GM19239 (cell line): ENCODE measurements at regions not wholly inside any gene's neighbourhood (a gene's known extent, or its start where the extent isn't known, plus 50 kb on each side); places are given as distances from the start of the nearest gene placed in this dataset.

Source experiments
- DNase-seq: peaks from one replicate; pipeline ENCODE4 v3.0.0; 2011; ENCODE audit warnings: low spot score; ENCODE audit not compliant: insufficient read length
- FAIRE-seq: peaks from 2 replicates; lab custom pipeline; 2011; peaks lifted over from hg19 to GRCh38; lab: Jason Lieb, UNC

DNA sequence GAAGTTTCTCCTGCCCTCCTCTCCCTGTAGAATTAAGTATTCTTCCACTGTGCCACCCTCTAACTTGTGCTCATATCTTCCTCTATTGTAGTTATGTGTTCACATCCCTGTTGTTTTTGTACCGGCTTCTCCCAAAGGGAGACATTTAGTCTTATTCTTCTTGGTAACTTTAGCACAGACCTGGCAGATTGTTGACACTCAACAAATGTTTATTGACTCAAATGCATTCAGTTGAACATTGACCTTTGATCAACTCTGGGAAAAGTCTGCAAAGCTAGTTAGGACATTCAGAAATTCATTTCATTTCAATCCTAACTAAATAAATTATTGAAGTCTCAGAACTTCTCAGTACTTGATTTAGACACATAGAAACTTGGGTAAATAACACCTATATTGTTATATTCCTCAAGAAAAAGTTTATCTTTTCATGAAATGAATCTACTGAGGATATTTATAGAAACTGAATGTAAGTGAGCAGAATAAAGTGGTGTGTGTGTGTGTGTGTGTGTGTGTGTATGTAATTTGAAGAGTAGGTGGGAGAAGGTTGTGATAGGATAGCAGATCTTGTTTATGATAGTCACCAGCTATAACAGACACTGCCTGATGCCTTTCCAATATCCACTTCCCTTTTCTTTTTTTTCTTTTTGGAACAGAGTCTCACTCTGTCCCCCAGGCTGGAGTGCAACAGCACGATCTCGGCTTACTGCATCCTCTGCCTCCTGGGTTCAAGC lies 872.4 kb upstream of the CXADR start:
- DNase-seq (no peak), FAIRE-seq (no peak)

DNA sequence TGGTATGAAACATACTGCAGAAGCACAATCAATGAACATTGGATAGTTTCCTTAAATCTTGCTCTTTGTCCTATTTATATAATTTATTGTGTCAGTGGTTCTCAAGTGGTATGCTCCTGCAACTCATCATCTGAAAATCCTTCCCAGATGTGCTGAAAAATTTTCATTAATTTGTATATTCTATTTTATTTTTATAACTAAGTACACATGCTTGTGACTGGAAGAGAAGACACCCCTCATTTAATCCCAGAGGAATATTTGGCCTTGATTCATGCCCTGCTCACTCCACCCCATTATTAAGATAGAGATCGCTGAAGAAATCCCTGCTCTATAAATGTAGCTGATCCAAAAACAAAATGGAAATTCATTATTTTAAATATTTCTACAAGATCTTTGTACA lies 870.5 kb upstream of the CXADR start:
- no peak for FAIRE-seq
- DNase-seq, result no peak

DNA sequence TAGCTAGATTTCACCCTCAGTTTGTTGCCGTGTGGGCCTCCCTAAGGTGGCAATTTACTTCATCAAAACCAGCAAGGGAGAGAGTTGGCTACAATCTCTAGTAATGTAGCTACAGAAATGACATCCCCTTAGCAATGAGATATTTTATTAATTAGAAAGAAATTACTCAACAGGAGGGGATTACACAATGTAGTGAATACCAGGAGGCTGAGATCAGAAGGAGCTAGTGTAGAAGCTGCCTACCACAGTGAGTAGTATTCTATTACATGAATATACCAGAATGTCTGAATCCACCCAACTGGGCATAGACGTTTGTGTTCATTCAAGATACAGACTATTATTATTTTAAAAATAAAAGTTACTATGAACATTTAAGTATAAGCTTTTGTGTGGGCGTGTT lies 868.2 kb upstream of the CXADR start:
- DNase-seq (no peak), FAIRE-seq (no peak)

DNA sequence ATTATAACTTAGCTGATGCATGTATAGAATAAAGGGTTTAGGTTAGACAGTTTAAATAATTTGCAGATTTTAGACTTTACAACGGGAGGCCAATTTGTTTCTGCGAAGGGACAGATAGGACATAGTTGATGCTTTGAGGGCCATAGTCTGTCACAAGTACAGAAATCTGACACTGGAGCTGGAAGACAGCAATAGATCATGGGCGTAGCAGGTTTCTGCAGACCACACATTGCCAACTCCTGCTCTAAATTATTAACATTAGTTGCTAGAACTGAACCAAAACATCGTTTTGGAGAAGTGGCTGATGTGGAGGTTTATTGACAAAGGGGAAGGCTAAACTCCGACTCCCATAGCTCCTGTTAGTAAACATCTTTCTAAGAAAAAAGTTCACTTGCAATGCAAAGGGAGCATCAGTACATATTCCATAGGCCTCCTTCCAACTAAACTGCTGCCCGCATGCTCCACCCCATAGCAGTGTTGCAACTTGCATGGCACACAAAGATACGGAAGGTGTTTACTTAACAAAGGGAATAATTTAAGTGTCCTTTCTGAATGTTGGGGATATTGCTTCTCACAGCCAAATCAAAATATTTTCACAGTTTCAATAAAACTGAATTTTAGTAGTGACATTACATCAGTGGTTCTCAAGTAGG lies 862.0 kb upstream of the CXADR start:
- DNase-seq, result no peak
- FAIRE-seq, result no peak

DNA sequence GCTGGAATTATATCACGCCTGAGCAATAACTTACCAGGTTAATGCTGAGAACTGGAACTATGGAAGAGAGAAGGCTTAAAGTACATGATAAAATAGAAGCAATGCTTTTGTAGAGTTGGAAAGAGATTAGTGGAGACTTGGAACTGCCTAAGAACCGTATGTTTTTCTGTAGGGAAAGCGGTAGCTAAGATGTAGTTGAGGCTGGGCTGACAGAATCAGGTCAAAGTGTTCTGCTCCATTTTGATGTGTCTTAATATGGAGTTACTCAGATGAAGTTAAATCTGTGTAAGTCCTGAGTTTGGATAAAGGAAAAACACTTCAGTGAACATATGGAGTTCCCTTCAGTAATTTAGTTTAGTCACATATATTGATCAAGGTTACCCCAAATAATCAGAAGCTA lies 860.9 kb upstream of the CXADR start:
- FAIRE-seq, result no peak

DNA sequence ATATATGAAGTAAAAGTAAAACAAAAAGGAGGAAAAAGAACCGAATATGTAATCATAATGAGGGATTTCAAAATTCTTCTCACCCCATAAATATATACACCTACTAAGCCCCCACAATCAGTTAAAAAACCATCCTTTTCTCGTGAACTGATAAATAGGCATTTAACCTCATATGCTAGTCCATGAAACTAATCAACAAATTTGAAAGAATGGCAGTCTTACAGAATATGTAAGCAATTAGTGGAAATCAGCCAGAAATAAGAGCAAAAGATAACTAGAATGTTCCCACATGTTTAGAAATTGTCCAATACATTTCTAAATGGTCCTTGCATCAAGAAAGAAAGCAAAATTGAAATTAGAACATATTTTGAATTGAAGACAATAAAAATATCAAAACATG lies 849.4 kb upstream of the CXADR start:
- no peak for FAIRE-seq
- DNase-seq, result no peak

More for the DNA sequence above, 860.9 kb upstream of the CXADR start:
- no peak for DNase-seq

DNA sequence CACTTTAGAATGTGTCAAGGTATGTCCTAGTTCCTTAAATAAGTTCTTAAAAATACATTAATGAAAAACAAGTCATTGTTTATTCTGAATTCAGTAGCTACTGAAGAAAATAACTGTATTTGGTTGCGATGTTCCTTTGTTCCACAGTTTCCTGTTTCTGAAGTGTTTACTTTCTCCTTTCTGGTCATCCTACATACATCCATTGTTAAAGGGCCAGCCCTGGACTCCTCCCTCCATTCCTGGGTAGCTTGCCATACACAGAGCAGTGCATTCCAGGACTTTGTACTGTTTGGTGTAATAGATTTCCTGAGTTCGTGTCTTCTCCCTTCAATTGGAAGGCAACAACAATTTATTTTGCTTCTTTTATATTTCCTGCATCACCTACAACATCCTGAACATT lies 845.4 kb upstream of the CXADR start:
- FAIRE-seq, result no peak

DNA sequence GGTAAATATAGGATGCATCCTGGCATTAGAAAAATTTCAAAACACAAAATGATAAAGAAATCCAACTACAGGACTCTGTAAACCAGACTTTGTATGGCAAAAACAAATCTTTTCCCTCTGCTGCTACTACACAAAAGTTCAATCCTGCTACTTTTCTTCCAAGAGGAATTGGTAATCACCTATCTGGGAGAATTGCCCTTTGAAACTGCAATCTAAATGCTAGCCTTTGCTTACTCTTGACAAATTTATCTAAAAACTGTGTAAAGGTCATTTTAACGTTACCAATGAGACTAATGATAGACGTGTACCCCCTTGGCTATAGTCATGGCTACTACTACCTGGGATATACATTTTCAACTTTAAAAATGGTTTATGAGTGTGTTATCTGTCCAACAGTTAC lies 837.9 kb upstream of the CXADR start:
- DNase-seq (no peak), FAIRE-seq (no peak)

More for the DNA sequence above, 845.4 kb upstream of the CXADR start:
- DNase-seq, result no peak

DNA sequence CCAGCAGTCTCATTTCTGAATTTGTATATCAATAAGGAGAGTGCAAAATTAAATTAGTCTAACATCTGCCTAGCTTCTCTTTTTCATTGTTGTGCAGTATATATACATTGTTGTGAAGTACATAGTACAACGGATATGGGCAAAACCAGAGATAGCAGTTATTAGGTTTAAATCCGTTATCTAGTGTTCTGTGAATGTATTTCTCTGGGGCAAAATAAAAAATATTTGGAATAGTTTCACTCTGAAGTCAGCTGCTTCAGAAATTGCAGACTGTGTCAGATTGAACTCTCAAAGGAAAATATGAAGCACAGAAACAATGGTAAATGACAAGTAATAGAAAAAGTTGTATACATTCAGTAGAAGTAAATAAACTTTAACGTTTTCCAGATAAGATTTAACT lies 836.5 kb upstream of the CXADR start:
- no peak for DNase-seq
- no peak for FAIRE-seq

DNA sequence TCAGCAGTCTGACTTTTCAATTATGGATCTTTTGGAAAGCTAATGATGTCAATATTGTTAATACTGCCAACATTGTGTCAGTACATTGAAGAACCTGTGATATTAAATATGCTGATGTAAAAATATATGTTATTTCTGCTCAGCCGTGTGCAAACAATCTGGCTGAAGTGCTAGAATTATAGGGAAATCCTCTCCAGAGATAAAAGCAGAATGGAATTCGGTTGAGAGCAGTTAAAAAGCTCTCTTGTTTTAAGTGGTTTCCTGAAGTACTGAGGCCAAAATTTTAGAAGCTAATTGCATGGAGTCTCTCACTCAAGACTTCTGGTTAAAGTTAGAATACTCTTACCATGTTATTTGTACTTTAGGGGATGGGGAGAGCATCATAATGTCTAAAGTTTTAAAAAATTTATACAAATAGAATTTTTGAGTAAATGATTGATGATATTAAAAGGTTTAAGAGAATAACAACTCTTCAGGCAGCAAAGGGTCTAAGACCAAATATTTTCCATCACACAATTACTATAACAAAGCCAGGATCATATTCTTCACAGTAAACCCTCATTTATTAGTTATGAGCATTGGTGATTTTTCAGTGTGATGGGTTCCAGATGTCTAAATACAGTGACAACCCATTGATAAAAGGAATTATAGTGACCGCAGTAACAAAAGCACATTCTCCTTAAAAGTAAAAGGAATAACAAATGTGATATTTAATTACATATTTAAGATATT lies 834.2 kb upstream of the CXADR start:
- no peak for DNase-seq
- no peak for FAIRE-seq

DNA sequence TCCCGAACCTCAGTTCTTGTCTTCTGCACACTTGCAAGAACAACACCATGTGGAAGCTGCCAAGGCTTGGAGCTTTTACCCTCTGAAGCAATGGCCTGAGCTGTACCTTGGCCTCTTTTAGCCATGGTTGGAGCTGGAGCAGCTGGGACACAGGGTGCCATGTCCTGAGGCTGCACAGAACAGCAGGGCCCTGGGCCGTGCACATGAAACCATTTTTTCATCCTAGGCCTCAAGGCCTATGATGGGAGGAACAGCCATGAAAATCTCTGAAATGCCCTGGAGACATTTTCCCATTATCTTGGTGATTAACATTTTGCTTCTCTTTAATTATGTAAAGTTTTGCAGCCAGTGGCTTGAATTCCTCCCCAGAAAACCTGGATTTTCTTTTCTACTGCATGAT lies 817.8 kb upstream of the CXADR start:
- DNase-seq (no peak), FAIRE-seq (no peak)

DNA sequence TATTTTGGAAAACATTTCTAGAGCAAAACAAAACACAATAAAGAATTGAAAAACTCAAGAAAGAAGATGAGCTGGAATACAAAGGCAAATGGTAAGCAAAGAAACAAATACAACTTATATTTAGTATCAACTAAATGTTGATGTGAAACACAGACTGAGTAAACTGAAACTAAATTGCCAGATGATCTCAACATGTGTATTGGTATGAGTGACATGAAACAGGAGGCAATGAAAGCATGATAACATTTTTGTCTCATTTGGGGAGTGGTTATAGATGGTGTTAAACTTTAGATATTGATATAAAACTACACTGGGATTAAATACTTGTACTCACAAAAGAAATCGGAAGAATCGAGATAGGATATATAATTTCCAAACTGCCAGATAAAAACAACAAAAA lies 805.6 kb upstream of the CXADR start:
- no peak for FAIRE-seq
- DNase-seq, result no peak

DNA sequence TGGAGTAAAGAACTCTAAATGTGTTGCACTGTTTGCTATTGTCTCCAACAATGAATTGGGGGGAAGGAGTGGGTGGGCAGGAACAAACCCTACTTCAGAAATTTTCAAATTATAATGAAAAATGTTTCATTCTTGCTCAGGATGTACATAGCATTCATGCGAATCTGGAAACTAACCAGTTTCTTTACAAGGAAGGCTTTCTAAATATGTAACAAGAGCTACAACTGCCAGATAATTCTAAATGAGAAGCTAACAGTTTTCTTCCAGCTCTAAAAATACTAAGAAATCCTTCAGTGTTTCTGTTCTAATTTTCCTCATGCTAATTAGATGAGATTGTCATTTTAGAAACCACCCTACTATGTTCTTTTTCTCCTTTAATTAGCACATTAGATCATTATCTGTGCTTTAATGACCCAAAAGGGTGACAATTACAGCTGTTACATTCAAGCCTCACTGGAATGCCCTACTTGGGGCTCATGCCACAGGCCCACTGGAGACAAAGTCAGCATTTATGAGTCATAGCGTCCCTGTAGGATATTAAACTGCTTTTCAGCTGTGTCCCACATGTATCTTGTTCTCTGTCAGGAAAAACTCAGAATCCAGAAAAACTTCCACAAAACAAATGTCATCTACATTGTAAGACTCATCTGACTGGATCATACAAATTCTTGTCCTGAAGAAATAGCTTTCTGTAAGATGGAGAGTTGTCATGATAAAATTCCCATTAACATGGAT lies 804.6 kb upstream of the CXADR start:
- no peak for DNase-seq
- FAIRE-seq, result no peak

DNA sequence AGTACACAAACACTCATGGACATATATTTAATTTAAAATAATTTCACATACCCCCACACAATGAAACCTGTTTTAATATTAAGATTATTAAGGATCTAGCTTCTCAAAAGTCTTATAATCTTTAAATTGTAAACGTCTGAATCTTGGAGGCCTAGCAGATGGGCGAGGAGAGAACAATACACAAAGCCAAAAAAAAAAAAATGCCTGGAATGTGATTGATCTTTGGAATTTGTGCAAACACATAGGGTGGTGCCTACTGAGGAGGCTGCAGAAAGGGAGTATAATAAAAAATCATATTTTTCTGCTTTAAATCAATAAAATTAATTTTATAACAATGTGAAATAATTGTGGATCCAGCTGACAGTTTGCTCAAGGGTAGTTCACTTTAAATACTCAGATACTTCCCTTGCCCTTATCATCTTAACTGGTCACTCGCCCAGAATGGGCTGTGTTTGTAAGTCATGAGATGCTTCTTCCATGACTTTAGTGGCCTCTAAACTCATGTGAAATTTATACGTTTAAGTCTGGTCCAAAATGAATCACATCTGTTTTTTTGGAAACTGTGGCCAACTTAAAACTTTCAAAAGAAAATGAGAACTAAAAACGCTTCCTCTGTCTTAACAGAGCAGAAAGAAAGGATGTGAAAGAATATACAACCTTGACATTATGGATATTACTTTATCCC lies 802.8 kb upstream of the CXADR start:
- FAIRE-seq, result no peak

DNA sequence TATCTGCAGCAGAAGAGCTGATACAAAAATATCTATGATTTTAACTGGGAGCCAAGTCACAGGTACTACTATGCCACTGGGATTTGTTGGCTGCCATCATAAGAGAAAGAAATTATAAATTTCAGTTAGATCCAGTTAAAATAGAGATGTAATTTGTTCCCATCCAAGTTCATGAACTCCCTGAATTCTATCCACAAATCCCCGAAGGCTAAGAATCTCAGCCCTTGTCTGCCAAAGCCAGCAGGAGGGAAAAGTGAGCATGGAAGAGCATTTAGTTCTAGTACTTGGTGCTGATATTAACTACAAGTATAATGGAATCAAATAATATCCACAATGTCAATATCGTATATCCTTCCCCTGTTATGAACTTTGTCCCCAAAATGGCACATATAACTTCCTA lies 801.1 kb upstream of the CXADR start:
- FAIRE-seq, result no peak
- DNase-seq, result no peak

More for the DNA sequence above, 802.8 kb upstream of the CXADR start:
- DNase-seq, result no peak

DNA sequence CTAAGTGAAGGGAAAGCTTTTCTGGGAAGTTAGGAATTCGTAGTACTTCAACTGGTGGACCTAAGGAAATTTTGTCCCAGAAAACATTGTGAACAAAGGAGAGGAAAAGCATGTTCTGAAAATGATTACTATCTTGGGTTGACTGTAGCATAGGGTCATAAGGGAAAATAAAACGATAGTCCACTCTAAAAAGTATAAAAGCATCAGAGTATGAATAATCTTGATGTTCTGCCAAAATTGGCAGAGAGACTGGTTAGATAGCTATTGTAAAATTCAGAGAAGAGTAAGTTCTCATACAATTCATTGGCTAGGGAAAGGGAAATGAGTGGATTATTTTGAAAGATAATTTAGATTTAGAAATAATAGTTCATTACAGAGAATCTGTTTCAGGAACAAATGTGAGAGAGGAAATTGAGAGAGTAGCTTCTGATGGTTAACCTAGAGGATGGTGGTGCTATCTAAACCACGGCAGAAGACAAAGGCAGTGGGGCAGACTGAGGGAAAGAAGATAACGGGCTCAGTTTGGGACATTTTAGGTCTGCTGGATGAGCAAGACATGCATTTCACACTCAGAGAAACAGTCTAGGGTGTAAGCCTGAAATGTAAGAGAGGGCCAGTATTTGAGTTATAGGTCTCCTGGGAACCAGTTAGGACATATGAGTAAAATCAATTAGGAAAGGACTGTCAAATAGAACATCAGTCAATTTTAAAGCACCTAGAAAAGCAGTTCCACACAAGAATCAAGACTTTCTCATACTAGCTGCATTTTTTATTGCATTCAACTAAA lies 799.3 kb upstream of the CXADR start:
- no peak for FAIRE-seq
- DNase-seq, result no peak

DNA sequence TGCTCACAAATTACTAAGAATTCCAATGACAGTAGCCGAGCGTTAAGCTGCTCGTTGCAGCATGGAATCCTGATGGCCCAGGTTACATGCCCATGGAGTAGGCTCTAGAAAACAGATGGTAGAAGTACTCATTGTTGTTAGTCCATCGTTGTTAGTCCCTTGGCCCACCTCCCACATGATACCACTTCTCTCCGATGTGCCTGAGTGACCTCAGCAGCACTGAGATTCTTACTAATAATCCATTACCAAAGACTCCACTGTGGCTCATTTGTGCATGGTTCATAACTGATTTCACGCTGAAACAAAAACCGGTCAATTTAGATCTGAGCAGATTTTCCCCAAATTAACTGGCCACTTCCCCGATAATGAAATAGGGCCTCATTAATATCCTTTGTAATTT lies 772.3 kb upstream of the CXADR start:
- no peak for FAIRE-seq
- DNase-seq, result no peak

DNA sequence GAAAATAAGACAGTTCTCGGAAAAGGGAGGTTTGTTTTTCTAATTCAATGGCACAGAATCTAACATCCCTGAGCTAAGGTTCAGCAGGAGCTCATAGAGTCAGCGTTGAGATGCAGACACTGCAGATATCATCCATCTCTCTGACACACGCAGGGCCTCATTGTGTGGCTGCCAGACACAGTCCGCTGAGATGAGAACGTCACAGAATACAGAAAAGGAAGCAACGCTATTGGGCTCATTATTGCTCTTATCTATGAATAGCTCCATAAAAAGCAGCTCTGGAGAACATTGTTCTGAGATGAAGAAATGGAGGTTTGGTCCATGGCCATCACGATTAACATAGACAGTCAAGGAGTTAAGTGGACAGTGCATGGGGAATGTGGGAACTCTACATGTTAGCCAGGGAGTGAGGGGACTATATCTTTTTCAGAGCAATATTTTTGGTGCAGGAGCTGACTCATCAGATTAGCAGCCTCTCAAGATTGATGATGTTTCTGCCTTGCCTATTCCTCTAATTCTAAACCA lies 771.6 kb upstream of the CXADR start:
- no peak for DNase-seq
- FAIRE-seq, result no peak

DNA sequence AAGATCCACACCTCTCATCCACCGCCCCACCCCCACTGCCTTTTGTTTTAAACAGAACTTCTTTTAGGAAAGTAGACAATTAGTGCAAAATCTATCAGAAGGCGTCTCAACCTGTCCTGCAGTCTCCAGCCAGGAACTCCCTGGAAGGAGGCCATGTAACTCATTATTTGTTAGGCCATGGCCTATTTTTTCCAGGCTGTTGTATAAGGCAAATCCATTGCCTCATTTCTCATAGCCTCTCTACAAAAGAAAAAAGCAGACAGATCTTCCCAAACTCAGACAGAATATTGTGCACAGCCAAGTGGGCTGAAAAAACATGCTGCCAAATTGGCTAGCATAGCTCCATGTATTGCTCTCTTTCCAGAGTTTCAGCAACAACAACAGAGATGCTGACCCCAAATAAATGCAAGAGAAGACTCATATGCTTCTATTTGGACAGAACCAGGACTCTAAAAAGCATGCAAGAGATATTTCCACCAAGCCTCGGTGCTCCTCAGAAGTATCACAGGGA lies 770.7 kb upstream of the CXADR start:
- no peak for FAIRE-seq
- DNase-seq, result no peak
